Neutrophil (primary cell): ENCODE measurements at regions not wholly inside any gene's neighbourhood (a gene's known extent, or its start where the extent isn't known, plus 50 kb on each side); places are given as distances from the start of the nearest gene placed in this dataset.

ENCODE experiments used
- H3K27ac ChIP-seq: fragments of 200-600 bp; sonication (generic); 2 replicates; pipeline ENCODE4 v1.5.1; 2016; ENCODE audit warnings: mild to moderate bottlenecking, moderate library complexity
- H3K27me3 ChIP-seq: fragments of 200-600 bp; sonication (generic); 2 replicates; pipeline ENCODE4 v1.6.0; 2016; ENCODE audit warnings: mild to moderate bottlenecking
- H3K36me3 ChIP-seq: fragments of 200-600 bp; sonication (generic); 2 replicates; pipeline ENCODE4 v1.5.1; 2017
- H3K4me1 ChIP-seq, 2 experiments: fragments of 200-600 bp in 1 of 2; sonication (generic) in 1 of 2; 1 replicate in 1 of 2; 2 replicates in 1 of 2; pipeline versions ENCODE4 v1.5.1 to v1.6.1; 2013 to 2016; ENCODE audit warnings: low read depth in 1 of 2, low read length in 1 of 2, mild to moderate bottlenecking in 1 of 2, moderate library complexity in 1 of 2; ENCODE audit not compliant: control insufficient read depth in 1 of 2, insufficient read depth in 1 of 2
- H3K4me3 ChIP-seq, 2 experiments: fragments of 200-600 bp in 1 of 2; sonication (generic) in 1 of 2; 1 replicate in 1 of 2; 2 replicates in 1 of 2; pipeline ENCODE4 v1.5.1; 2013 to 2016; ENCODE audit warnings: low read depth in 1 of 2, low read length in 1 of 2, mild to moderate bottlenecking in 1 of 2, moderate library complexity in 1 of 2
- H3K9me3 ChIP-seq: fragments of 200-600 bp; sonication (generic); 2 replicates; pipeline ENCODE4 v1.5.1; 2016
- TF ChIP-seq, protein P1 (sequence below): fragments of 200-600 bp; sonication (generic); IDR thresholded peaks from 2 replicates; pipeline ENCODE4 v1.5.1; 2016; ENCODE audit warnings: antibody characterized with exemption

DNA sequence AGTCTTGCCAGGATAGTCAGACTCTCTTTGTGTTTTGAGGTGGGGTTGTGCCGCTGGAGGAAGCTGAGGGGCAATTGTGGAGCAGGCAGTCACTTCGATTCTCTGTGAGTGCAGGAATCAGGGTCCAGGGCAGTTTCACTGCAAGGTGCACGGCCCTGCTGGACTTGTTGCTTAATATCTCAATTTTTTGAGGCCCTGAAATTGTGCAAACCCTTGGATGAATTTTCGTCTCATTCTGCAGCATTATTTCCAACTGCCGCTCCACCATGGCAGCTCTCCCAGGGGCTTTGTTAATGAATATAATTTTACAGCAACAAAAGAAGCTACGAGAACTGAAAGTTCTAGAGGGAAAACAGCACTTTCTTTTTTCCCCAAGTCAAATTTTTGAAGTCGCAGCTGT, 531.9 kb downstream of the QKI start:
- H3K27ac ChIP-seq = no peak overlapping the region
- no peaks in the 10 kb centered on the region for H3K36me3 ChIP-seq
- TF ChIP-seq, protein P1, sequence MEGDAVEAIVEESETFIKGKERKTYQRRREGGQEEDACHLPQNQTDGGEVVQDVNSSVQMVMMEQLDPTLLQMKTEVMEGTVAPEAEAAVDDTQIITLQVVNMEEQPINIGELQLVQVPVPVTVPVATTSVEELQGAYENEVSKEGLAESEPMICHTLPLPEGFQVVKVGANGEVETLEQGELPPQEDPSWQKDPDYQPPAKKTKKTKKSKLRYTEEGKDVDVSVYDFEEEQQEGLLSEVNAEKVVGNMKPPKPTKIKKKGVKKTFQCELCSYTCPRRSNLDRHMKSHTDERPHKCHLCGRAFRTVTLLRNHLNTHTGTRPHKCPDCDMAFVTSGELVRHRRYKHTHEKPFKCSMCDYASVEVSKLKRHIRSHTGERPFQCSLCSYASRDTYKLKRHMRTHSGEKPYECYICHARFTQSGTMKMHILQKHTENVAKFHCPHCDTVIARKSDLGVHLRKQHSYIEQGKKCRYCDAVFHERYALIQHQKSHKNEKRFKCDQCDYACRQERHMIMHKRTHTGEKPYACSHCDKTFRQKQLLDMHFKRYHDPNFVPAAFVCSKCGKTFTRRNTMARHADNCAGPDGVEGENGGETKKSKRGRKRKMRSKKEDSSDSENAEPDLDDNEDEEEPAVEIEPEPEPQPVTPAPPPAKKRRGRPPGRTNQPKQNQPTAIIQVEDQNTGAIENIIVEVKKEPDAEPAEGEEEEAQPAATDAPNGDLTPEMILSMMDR = no peak
- H3K9me3 ChIP-seq = no peaks in the 10 kb centered on the region
- H3K4me3 ChIP-seq = no peak overlapping the region
- peaks cover 34% of the 10 kb centered on the region for H3K27me3 ChIP-seq
- no peaks in the 10 kb centered on the region for H3K4me1 ChIP-seq

DNA sequence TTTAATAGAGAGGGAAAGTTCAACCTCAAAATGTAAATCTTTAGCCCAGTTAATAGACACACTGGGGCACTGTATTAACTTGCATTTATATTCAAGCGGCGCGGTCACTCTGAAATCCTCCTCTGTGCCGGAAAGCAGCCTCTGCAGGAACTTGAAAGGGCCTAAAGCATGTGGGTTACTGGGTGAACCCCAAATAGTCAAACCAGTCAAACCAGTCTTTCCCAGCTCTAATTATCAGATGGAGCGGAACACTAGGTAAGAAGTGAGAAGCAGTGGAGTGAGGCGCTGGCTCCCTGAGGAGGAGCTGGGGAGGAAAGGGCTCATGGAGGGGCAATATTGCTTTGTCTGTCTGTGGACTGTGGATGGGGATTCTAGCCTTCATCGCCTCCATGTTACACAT, 531.3 kb downstream of the QKI start:
- TF ChIP-seq, protein P1 = no peak

DNA sequence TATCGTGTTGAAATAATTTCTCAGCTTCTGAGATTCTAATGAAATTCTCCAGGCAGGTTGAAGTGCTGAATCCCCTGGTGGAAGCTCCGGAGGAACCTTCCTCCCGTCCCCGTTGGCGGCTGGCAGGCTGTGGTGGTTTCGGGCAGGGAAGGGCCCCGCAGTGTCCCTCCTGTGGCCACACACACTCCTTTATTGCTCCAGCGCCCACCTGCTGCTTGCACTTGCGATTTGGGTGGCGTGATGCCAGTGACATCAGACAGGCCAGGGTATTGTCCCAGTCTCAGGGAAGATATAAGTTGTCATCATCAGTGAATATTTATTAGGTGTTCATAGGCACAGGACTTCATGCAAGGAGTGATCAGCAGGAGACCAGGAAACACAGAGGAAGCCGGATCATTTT, 530.4 kb downstream of the QKI start:
- Histone ChIP-seq H3K9me3 (no peaks in the 10 kb centered on the region), H3K4me1 (no peaks in the 10 kb centered on the region), H3K27ac (no peak overlapping the region), H3K27me3 (peaks cover 34% of the 10 kb centered on the region), H3K4me3 (no peak overlapping the region), H3K36me3 (no peaks in the 10 kb centered on the region)
- TF ChIP-seq, protein P1 = no peak

More for the DNA sequence above, 531.3 kb downstream of the QKI start:
- Histone ChIP-seq H3K27ac (no peak overlapping the region), H3K4me3 (no peak overlapping the region), H3K9me3 (no peaks in the 10 kb centered on the region), H3K4me1 (no peaks in the 10 kb centered on the region), H3K36me3 (no peaks in the 10 kb centered on the region), H3K27me3 (peaks cover 34% of the 10 kb centered on the region)

DNA sequence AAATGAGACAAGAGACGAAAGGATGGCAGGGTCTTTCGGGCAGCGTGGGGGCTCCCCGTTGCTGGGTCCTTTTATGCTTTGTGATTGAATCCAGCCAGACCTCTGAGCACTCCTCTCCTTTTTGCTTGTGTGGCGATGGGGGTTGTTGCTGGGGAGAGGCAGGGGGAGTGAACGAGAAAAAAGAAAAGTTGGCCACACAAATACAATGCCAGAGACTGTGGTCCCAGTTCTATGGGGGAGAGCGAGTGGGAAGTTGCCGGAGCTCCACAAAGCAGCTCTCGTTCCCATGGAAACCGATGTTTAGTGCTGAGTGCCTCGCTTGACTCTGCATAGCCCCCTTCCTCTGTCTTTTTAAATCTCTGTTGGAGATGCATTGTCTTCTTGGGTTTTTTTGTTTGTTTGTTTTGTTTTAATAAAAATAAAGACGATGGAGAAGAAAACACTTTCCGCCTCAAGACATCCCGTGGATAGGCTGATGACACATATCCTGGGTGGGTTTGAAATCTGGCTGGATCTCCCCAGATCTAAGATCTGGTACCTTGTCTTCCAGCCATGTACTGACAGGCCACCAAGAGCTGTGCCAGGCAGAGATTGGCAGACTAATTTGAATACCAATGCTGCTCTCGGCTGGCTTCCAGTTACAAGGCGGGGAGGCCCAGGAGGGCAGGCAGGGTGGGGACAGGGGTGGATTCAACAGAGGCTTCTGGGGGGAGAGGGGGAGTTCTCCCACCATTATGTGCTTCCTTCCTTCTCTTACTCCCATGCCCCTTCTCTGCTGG, 529.3 kb downstream of the QKI start:
- no peak overlapping the region for H3K27ac ChIP-seq
- H3K4me3 ChIP-seq = no peak overlapping the region
- H3K9me3 ChIP-seq = no peaks in the 10 kb centered on the region
- H3K36me3 ChIP-seq = no peaks in the 10 kb centered on the region
- H3K4me1 ChIP-seq = no peaks in the 10 kb centered on the region
- TF ChIP-seq, protein P1 = no peak
- H3K27me3 ChIP-seq = peaks cover 34% of the 10 kb centered on the region

DNA sequence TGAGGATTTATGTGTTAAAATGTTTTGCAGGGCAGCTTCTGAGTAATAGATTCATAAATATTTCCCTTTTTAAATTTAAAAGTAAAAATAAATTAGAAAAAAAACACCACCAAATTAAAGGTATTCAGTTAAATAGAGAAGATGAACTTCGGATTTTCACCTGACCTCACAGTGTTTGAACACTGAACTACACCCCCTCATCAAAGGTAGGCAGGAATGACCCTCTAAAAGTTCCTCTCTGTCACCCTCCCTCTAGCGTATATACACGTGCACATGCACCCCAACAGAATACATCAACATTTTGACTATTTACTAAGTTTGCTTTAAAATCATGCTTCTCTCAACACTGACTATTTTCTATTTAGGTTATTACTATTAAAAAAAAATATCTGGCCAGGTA, 528.3 kb downstream of the QKI start:
- TF ChIP-seq, protein P1 = no peak
- Histone ChIP-seq H3K4me1 (no peaks in the 10 kb centered on the region), H3K36me3 (no peaks in the 10 kb centered on the region), H3K4me3 (no peak overlapping the region), H3K27ac (no peak overlapping the region), H3K27me3 (peaks cover 34% of the 10 kb centered on the region), H3K9me3 (no peaks in the 10 kb centered on the region)
